ENCODE measurements at regions not wholly inside any gene's neighbourhood (a gene's known extent, or its start where the extent isn't known, plus 50 kb on each side); places are given as distances from the start of the nearest gene placed in this dataset.

GRCh38 chr10:55200020-55200419 lies 399.0 kb upstream of the PCDH15 start:
- no peak for TF ChIP-seq EZH2 (IDR thresholded peaks at IDR 0.05; ENCODE audit: low read length)
- TF ChIP-seq, protein P1, sequence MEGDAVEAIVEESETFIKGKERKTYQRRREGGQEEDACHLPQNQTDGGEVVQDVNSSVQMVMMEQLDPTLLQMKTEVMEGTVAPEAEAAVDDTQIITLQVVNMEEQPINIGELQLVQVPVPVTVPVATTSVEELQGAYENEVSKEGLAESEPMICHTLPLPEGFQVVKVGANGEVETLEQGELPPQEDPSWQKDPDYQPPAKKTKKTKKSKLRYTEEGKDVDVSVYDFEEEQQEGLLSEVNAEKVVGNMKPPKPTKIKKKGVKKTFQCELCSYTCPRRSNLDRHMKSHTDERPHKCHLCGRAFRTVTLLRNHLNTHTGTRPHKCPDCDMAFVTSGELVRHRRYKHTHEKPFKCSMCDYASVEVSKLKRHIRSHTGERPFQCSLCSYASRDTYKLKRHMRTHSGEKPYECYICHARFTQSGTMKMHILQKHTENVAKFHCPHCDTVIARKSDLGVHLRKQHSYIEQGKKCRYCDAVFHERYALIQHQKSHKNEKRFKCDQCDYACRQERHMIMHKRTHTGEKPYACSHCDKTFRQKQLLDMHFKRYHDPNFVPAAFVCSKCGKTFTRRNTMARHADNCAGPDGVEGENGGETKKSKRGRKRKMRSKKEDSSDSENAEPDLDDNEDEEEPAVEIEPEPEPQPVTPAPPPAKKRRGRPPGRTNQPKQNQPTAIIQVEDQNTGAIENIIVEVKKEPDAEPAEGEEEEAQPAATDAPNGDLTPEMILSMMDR (optimal IDR thresholded peaks at IDR 0.05 in 1 of 3, IDR thresholded peaks at IDR 0.05 in 1 of 3, conservative IDR thresholded peaks at IDR 0.05 in 1 of 3; ENCODE audit: extremely low read depth in 1 of 3, insufficient read depth in 2 of 3, low read length in 3 of 3): no peak
